RWPE2 (cell line): ENCODE measurements at regions not wholly inside any gene's neighbourhood (a gene's known extent, or its start where the extent isn't known, plus 50 kb on each side); places are given as distances from the start of the nearest gene placed in this dataset.

Experiments used
- ATAC-seq: fragments of 200-7000 bp; cut with Tn5 transposase; 3 replicates; pipeline ENCODE4 v1.9.1; 2021; ENCODE audit warnings: low read depth
- DNase-seq: peaks from one replicate; pipeline ENCODE4 v3.0.0-alpha.2; 2020; ENCODE audit warnings: low spot score
- H3K27ac ChIP-seq: fragments of 450-650 bp; 2 replicates; pipeline ENCODE4 v1.5.1; 2017; ENCODE audit warnings: mild to moderate bottlenecking; ENCODE audit not compliant: poor library complexity, severe bottlenecking
- H3K27me3 ChIP-seq: fragments of 250-450 bp; sonication (Bioruptor Pico); 2 replicates; pipeline ENCODE4 v1.5.1; 2021; ENCODE audit warnings: mild to moderate bottlenecking, moderate library complexity; ENCODE audit not compliant: insufficient read depth, poor library complexity, severe bottlenecking
- H3K36me3 ChIP-seq: fragments of 250-450 bp; sonication (Bioruptor Pico); 2 replicates; pipeline ENCODE4 v1.5.1; 2020; ENCODE audit warnings: low read depth, mild to moderate bottlenecking, moderate library complexity
- H3K4me1 ChIP-seq: fragments of 250-450 bp; sonication (Bioruptor Pico); 2 replicates; pipeline ENCODE4 v1.5.1; 2021; ENCODE audit warnings: mild to moderate bottlenecking, moderate library complexity; ENCODE audit not compliant: insufficient read depth, poor library complexity, severe bottlenecking
- H3K4me3 ChIP-seq: fragments of 250-450 bp; sonication (Bioruptor Pico); 2 replicates; pipeline ENCODE4 v1.5.1; 2021; ENCODE audit warnings: mild to moderate bottlenecking, moderate library complexity; ENCODE audit not compliant: severe bottlenecking
- H3K9me3 ChIP-seq: fragments of 250-450 bp; sonication (Bioruptor Pico); 2 replicates; pipeline ENCODE4 v1.5.1; 2021; ENCODE audit warnings: mild to moderate bottlenecking, moderate library complexity; ENCODE audit not compliant: severe bottlenecking
- CTCF ChIP-seq: fragments of 450-650 bp; IDR thresholded peaks from one replicate; pipeline ENCODE4 v1.5.1; 2017; ENCODE audit warnings: mild to moderate bottlenecking, moderate library complexity; ENCODE audit not compliant: poor library complexity, severe bottlenecking

GRCh38 chr1:219358080-219358479 is 184.4 kb downstream of the LYPLAL1 start:
- H3K36me3 ChIP-seq: no peaks in the 10 kb centered on the region
- H3K4me1 ChIP-seq: no peaks in the 10 kb centered on the region
- no peaks in the 10 kb centered on the region for H3K27me3 ChIP-seq
- no peak for TF ChIP-seq CTCF
- H3K4me3 ChIP-seq: no peak overlapping the region
- ATAC-seq (no peak), DNase-seq (no peak)
- H3K9me3 ChIP-seq: no peaks in the 10 kb centered on the region
- H3K27ac ChIP-seq: no peak overlapping the region

GRCh38 chr1:219354962-219355361 is 181.3 kb downstream of the LYPLAL1 start:
- Histone ChIP-seq H3K27ac (no peak overlapping the region), H3K27me3 (no peaks in the 10 kb centered on the region), H3K4me1 (no peaks in the 10 kb centered on the region), H3K9me3 (no peaks in the 10 kb centered on the region), H3K4me3 (no peak overlapping the region), H3K36me3 (no peaks in the 10 kb centered on the region)
- no peak for DNase-seq
- no peak for TF ChIP-seq CTCF
- no peak for ATAC-seq

GRCh38 chr1:219352961-219353651 is 179.4 kb downstream of the LYPLAL1 start:
- Histone ChIP-seq H3K36me3 (no peaks in the 10 kb centered on the region), H3K4me3 (no peak overlapping the region), H3K4me1 (no peaks in the 10 kb centered on the region), H3K27ac (no peak overlapping the region), H3K9me3 (no peaks in the 10 kb centered on the region), H3K27me3 (no peaks in the 10 kb centered on the region)
- no peak for DNase-seq
- no peak for ATAC-seq
- TF ChIP-seq CTCF: no peak

GRCh38 chr1:219350172-219350931 is 176.7 kb downstream of the LYPLAL1 start:
- Histone ChIP-seq H3K4me1 (no peaks in the 10 kb centered on the region), H3K36me3 (no peaks in the 10 kb centered on the region), H3K9me3 (no peaks in the 10 kb centered on the region), H3K27ac (no peak overlapping the region), H3K27me3 (no peaks in the 10 kb centered on the region), H3K4me3 (no peak overlapping the region)
- no peak for DNase-seq
- no peak for TF ChIP-seq CTCF
- no peak for ATAC-seq

GRCh38 chr1:219347921-219348391 is 174.3 kb downstream of the LYPLAL1 start:
- DNase-seq (no peak), ATAC-seq (no peak)
- H3K4me3 ChIP-seq: no peak overlapping the region
- H3K27me3 ChIP-seq: no peaks in the 10 kb centered on the region
- no peaks in the 10 kb centered on the region for H3K4me1 ChIP-seq
- TF ChIP-seq CTCF: no peak
- H3K36me3 ChIP-seq: no peaks in the 10 kb centered on the region
- H3K9me3 ChIP-seq: no peaks in the 10 kb centered on the region
- no peak overlapping the region for H3K27ac ChIP-seq
